Germinal center (tissue), 1 donor: ENCODE measurements at regions not wholly inside any gene's neighbourhood (a gene's known extent, or its start where the extent isn't known, plus 50 kb on each side); places are given as distances from the start of the nearest gene placed in this dataset.

ENCODE experiments used
- DNase-seq: peaks from one replicate; pipeline ENCODE4 v3.0.0; 2012; ENCODE audit warnings: mixed read lengths, low spot score

GRCh38 chr16:79444572-79444971, 156.0 kb downstream of the MAF start:
- no peak for DNase-seq

- DNase-seq, result no peak
These were observed 160.6 kb downstream of the MAF start for GRCh38 chr16:79439901-79440300.

DNA sequence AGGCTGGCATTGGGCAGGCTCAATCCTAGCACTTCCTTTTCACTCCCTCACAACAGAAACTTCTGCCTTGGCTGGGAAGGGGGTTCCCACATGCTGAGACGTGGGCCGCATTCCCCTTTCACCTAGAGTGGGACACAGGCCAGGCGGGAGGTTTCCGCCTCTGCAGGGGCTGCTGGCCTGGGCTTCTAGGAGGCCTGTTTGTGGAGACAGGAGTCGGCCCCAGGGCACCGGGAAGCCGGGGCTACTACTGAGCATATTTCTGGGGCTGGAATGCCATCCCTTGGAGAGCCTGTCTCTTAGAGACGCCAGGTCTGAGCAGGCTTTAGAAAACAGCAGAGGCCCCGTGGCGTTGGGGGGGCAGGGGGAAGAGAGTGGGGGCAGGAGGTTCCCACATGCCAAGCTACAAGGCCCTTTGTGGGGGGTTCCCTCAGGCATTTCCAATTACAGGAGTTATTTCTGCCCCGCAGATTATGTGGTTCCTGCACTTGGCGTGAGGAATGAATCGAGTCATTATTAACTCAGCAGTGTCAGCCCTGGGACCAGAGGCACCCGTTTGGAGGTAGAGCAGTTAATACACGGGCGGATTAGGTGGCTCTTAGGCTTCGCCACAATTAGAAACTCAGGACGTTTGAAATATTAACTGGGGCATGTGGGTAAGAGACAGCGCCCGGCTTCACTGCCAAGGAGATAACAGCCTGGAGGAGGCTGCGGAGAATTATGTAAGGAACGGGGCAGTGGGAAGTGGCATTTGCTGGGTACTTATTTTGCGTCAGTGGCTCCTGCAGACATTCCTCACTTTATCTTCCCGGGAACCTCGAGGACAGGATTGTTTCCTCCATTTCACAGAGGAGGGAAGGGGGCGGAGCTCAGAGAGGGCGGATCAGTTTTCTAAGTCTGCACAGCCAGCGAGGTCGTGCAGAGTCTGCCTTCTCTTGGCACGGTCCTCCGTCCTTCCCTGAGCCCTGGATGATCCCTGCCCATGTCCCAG, 162.5 kb downstream of the MAF start:
- DNase-seq, result no peak

DNA sequence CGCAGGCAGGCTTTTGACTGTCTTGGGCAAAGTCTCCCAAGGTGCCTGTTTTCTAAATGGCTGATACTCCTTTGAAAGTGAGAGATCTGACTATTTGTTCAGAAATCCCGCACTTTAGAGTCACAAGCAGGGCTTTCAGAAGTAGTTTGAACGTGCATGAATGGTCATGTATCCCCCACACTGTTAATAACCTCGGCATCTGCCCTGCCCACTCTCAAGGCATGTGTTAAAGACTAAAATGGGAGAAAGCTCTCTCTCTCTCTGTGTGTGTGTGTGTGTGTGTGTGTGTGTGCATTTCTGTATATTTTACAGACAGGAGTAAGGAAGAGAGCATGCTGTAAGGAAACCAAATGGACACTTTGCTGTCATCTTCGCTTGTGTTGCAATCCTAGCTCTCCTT, 163.7 kb downstream of the MAF start:
- DNase-seq, result no peak

GRCh38 chr16:79434771-79435170, 165.8 kb downstream of the MAF start:
- no peak for DNase-seq

DNA sequence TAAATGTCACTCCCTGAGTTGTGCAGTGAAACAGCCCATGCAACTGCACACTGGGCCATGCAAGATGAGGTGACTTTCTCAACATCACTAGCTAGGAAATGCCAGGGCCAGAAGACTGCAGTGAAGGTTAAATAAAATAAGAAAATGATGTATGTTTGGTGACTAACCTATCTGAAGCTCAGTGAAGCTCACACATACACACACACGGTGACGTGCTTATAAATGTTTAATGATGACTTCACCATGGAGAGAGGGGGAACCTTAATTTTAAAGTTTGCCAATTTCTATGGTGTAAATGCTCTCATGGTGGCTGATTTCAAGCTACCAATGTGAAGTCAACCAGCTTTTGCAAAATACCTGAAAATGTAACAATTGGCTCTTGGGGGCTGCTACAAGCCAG, 166.4 kb downstream of the MAF start:
- DNase-seq, result no peak

DNA sequence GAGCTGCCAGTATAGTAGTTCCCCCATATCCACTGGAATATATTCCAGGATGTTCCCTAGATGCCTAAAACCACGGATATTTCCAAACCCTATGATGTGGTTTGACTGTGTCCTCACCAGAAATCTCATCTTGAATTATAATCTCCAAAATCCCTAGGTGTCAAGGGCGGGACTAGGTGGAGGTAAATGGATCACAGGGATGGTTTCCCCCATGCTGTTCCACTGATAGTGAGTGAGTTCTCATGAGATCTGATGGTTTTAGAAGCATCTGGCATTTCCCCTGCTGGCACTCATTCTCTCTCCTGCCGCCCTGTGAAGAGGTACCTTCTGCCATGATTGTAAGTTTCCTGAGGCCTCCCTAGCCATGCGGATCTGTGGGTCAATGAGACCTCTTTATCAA, 168.6 kb downstream of the MAF start:
- DNase-seq, result no peak

GRCh38 chr16:79430191-79430678, 170.3 kb downstream of the MAF start:
- no peak for DNase-seq

- no peak for DNase-seq
These were observed 171.0 kb downstream of the MAF start for GRCh38 chr16:79429381-79430190.

GRCh38 chr16:79426663-79427062, 173.9 kb downstream of the MAF start:
- DNase-seq, result no peak

GRCh38 chr16:79422064-79422463, 178.5 kb downstream of the MAF start:
- DNase-seq, result no peak

- no peak for DNase-seq
These were observed 179.4 kb downstream of the MAF start for GRCh38 chr16:79421126-79421525.

DNA sequence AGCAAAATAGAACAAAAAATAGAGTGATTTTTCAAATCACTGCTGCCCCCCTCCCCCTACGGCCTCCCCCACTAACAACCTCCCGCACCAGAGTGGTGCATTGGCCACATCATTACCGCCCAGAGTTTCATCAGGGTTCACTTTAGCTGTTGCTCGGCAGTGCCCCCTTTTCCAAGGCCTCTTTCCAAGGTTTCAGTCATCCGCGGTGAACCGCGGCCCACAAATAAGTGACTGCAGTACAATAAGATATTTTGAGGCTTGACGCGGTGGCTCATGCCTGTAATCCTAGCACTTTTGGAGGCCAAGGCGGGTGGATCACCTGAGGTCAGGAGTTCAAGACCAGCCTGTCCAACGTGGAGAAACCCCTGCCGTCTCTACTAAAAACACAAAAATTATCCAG, 180.0 kb downstream of the MAF start:
- no peak for DNase-seq

DNA sequence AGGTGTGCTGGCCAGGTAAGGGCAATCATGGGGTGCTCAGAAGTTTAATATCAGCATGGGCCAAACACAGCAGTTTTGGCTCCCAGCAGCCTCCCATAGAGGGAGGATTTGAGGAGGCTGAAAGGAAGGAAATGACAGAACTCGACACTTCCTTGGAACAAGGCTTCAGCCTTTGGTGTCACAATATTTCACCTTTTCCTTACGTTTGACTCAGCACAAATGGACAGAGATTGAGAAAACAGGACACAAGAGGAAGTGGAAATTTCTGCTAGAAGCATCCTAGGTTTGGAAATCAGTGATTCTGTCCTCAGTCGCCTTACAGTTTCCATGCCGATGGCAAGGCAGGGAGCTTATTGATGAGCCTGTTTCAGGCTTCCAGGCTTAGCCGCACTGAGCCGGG, 181.4 kb downstream of the MAF start:
- no peak for DNase-seq

GRCh38 chr16:79417601-79418008, 182.9 kb downstream of the MAF start:
- DNase-seq, result no peak

DNA sequence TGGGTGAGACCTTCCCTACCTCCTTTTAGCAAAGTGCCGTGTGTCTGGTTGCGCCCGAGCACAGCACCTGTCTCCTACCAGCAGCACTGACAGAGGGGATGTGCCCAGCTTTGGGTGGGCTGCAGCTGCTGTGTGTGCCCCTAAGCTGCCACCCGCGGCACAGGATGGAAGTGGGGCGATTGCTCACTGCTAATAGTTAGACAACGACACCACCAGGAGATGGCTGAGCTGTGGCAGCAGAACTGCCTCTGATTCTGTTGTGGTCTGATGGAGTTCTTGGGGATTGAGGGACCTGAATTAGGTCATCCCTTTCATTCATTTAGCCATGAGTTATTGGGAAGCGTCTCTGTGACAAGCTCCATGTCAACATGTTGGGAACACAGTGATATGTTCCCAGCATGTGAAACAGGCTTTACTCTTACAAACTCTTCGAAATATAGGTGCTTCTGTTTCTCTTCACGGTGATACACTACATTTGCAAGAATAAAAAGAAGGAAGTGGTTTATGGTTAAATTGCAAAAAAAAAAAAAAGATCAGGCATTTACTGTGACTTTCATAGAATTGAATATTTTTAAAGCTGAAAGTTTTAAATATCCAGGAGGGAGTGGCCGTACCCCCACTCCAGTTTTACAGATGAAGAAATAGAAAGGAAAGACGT, 184.4 kb downstream of the MAF start:
- no peak for DNase-seq

- no peak for DNase-seq
These were observed 187.7 kb downstream of the MAF start for GRCh38 chr16:79412783-79413225.

- no peak for DNase-seq
These were observed 188.7 kb downstream of the MAF start for GRCh38 chr16:79411805-79412204.

DNA sequence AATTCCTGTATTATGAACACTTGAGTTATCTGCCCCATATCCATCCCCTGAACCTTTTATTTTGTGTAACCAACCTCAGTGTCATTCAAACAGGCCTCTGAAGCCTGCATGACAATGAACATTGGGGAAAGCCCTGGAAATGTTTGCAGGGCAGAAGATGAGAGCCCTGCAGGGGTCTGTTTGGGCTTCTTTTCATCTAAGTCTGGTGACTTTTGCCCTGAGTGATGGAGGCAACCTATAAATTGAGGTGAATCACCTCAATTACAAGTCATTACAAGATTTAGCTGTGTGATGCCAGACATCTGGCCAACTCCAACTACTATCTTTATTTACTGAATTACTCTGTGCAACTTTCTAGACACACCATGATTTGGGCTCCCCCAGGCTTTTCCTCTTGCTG, 189.2 kb downstream of the MAF start:
- no peak for DNase-seq

DNA sequence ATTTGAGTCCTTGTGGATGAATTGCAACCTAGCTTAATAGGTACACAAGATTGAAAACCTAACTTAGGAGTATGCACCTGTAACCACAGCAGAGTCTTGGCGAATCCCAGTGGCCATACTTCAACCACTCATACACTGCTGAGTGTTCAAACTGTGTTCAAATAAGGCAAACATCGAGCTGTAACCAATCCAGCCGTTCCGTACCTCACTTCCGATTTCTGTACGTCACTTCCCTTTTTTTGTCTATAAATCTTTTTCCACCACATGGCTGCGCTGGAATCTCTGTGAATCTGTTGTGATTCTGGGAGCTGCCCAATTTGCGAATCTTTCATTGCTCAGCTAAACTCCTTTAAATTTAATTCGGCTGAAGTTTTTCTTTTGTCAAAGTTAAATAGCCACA, 190.6 kb downstream of the MAF start:
- no peak for DNase-seq

DNA sequence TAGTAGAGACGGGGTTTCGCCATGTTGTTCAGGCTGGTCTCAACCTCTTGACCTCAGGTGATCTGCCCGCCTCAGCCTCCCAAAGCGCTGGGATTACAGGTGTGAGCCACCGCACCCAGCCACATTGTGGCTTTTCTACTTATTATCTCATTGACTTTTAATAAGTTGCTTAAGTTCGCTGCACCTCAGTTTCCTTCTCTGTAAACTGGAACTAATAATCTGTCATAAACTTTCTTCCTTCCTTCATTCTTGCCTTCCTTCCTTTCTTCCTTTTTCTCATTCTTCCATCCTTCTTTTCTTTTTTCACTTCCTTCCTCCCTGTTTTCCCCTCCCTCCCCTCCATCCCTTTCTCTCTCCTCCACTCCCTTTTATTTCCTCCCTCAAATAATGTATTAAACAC, 192.2 kb downstream of the MAF start:
- DNase-seq, result no peak

DNA sequence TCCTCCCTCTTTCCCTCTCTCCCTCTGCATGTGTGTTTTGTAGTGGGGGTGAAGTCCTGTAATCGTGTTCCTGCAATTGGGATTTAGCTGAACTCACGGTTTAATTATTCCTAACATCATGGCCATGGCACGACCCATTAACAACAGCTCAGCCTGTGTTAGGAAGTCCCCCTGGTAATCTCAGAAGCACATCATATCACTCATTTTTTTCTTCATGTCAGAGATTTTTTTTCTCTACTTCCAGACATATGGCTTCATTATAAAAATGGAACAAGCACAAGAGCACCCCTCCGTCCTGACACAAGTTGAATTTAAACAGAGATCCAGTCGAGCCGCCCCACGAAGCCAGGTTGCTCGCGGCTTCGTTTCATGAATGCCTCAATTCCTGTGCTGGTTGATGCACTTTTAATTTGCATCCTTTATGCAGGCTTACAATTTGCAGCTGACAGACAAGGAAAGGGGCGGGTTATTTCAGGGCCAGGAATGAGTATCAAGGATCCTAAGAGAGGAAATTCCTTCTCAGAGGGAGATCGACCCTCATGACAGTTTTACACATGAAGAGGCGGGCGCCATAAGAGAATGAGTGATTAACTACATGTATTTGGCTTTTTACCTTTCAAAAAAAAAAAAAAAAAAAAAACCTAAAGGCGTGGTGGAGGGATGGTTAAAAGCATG, 192.9 kb downstream of the MAF start:
- no peak for DNase-seq
